Neural cell (in vitro differentiated cells): ENCODE measurements at regions not wholly inside any gene's neighbourhood (a gene's known extent, or its start where the extent isn't known, plus 50 kb on each side); places are given as distances from the start of the nearest gene placed in this dataset.

Source experiments
- EP300 ChIP-seq: fragments of 450-650 bp; conservative IDR thresholded peaks from 2 replicates; pipeline ENCODE4 v1.6.1; 2014; ENCODE audit warnings: antibody characterized with exemption, mild to moderate bottlenecking, moderate library complexity; ENCODE audit not compliant: poor library complexity, severe bottlenecking
- EZH2 ChIP-seq: fragments of 200-600, 300-800 bp; shearing (Covaris generic), sonication (generic); IDR thresholded peaks from 2 replicates; pipeline ENCODE4 v1.6.1; 2014; ENCODE audit warnings: antibody characterized with exemption, low read length, borderline replicate concordance, mild to moderate bottlenecking; ENCODE audit not compliant: insufficient read depth, poor library complexity, severe bottlenecking
- MXI1 ChIP-seq: fragments of 450-650 bp; conservative IDR thresholded peaks from 2 replicates; pipeline ENCODE4 v1.6.1; 2014; ENCODE audit warnings: antibody characterized with exemption, mild to moderate bottlenecking; ENCODE audit not compliant: poor library complexity, severe bottlenecking
- RAD21 ChIP-seq: fragments of 450-650 bp; conservative IDR thresholded peaks from 2 replicates; pipeline ENCODE4 v1.6.1; 2014; ENCODE audit warnings: antibody characterized with exemption, mild to moderate bottlenecking, moderate library complexity
- REST ChIP-seq: IDR thresholded peaks from 2 replicates; pipeline ENCODE4 v1.6.1; 2012; ENCODE audit warnings: borderline replicate concordance
- SMC3 ChIP-seq: fragments of 450-650 bp; conservative IDR thresholded peaks from 2 replicates; pipeline ENCODE4 v1.6.1; 2014; ENCODE audit warnings: antibody characterized with exemption, mild to moderate bottlenecking, moderate library complexity; ENCODE audit not compliant: poor library complexity
- TF ChIP-seq, protein P1 (sequence below): fragments of 450-650 bp; IDR thresholded peaks from 2 replicates; pipeline ENCODE4 v1.5.1; 2014; ENCODE audit warnings: antibody characterized with exemption, mild to moderate bottlenecking, moderate library complexity; ENCODE audit not compliant: poor library complexity, severe bottlenecking

DNA sequence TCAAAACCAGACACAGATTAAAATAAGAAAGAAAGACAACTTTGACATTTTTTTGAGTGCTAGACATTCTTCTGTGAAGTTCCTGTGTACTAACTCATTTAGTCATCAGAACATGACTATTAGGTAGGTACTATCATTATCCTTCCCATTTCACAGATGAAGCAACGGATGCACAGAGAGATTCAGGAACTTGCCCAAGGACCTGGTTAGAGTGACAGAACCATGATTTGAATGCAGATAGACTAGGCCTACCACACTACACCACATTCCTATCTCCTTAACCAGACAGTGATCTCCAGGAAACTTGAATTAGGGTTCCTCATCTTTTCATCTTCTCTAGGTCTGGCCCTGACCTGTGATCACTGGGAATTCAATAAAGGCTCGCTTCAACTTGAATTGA lies 54.4 kb upstream of the MED13L start:
- TF ChIP-seq RAD21, result no peak
- TF ChIP-seq, protein P1, sequence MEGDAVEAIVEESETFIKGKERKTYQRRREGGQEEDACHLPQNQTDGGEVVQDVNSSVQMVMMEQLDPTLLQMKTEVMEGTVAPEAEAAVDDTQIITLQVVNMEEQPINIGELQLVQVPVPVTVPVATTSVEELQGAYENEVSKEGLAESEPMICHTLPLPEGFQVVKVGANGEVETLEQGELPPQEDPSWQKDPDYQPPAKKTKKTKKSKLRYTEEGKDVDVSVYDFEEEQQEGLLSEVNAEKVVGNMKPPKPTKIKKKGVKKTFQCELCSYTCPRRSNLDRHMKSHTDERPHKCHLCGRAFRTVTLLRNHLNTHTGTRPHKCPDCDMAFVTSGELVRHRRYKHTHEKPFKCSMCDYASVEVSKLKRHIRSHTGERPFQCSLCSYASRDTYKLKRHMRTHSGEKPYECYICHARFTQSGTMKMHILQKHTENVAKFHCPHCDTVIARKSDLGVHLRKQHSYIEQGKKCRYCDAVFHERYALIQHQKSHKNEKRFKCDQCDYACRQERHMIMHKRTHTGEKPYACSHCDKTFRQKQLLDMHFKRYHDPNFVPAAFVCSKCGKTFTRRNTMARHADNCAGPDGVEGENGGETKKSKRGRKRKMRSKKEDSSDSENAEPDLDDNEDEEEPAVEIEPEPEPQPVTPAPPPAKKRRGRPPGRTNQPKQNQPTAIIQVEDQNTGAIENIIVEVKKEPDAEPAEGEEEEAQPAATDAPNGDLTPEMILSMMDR, result no peak
- TF ChIP-seq EP300, result no peak
- TF ChIP-seq REST, result no peak
- no peak for TF ChIP-seq MXI1
- TF ChIP-seq EZH2, result no peak
- no peak for TF ChIP-seq SMC3
